GM19455 (cell line): ENCODE measurements at regions not wholly inside any gene's neighbourhood (a gene's known extent, or its start where the extent isn't known, plus 50 kb on each side); places are given as distances from the start of the nearest gene placed in this dataset.
A peak's percentile ranks its signal among the peaks of the same experiment; 100 is the strongest.

ENCODE experiments used
- ATAC-seq: cut with Tn5 transposase; IDR thresholded peaks from one replicate; pipeline ENCODE4 v1.9.1; 2021; ENCODE audit not compliant: unreplicated experiment

DNA sequence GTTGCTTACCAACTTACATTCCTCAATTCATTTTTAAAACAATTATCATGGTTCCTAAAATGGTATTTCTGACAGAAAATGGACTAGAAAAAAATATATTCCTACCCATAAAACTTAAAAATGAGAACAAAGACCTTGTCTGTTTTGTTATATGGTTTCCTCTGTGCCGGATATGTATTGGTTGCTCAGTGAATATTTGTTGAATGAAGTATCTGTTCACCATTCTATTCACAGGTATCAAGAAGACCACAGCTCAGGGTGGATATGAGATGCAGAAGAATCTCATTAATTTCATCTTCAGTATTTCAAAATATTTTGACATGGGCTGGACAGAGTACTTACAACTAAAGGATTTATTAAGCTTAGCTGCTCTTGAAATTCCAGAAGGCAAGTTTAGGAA lies 58.1 kb downstream of the TUSC7 start:
- ATAC-seq = no peak

DNA sequence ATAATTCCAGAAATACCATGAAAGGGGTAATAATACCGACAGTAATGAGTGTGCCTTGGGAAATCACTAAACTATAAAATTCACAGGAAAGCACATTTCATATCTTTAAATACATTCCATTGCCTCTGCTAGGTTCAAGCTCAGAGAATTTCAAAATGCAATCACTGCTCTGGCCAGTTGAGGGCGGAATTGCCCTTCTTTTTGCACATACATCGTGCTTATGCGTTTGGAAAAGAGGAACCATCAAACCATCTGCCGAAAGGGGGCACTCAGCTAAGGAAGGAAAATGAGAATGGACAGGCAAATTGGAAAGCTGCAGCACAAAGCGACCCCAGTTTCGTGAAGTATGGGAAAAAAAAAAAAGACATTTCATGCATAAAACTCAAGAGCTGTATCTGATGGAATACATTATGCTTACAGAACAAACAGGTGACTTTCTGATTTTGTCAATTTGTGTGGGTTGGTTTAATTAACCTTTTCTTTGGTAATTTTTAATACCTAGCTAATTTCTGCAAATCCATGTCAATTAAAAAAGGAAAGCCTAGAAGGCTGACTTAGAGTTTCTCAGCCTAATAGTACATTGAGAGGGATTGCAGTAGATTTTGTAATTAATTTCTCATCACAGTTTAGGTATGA lies 61.4 kb downstream of the TUSC7 start:
- peak; percentile 96 for ATAC-seq

DNA sequence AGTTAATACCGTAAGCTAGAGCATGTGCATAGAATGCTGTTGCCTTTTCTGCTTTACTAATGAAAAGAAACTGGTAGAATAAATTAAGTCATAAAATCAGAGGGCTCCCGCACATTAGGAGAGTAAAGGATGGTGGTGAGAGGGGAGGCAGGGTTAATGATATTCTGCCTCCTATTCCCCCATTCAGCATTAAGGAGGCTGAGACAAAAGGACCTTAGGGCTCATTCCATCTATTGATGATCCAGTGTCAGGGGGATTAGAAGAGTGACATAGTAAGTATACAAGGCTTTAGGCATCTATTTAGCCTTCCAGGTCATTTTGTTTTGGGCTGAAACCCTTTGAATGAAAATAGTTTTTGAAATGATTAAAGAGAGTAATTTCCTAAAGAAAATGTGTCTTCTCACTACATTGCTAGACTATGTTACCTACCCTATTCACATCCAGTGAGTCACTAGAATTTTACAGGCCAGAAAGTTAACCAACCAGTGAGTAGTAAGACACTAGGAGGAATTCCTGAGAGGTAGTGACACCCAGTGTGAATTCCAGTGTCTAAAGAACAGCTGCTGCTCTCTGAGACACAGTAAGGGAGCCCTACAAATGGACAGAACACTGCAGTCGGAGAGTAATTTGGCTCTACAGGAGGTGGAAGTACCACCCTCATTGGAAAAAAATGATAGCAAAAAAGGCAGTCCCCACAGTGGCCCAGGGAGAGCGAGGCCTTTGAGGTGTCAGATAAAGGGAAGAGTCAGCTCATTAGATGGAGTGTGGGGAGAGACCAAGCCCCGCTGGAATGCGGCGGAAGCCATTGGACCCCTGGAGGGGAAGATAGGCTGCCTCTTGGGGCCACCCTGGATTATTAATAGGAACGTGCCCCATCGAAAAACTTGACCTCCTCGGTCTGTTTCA lies 67.6 kb downstream of the TUSC7 start:
- ATAC-seq = no peak

DNA sequence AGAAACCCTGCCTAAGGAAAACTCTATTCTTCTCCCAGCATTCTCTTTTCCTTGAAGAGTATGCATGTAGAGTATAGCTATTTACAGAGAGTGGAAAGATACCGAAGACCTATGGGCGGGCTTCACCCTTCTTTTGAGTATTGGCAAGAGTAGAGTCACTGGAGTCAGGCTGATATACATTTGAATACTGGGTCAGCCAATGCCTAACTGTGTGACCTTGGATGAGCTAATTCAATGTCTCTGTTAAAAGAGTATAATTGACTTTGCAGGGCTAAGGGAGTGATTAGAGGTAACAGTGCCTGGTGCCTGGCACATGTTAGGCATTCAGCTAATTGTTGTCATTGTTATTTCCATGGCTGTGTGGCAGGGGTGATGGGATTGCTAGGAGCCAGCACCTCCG lies 75.6 kb downstream of the TUSC7 start:
- ATAC-seq = no peak

DNA sequence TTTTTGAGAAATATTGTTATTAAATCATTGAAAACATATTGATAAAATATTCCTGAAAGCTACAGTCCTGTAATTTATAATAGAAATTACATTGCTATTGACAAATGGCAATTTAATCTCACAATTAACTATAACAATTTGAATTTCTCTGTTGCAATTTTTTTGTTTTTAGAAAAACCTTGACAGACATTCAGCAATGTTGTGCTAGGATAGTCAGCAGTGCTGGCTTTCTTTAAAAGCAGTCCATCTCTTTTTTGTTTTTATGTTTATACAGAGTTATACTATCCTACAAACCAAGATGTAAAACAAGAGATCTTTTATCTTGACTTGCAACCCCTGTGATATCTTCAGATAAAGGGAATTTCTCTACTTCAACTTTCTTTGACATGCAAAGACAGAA lies 93.1 kb downstream of the TUSC7 start:
- ATAC-seq = no peak

DNA sequence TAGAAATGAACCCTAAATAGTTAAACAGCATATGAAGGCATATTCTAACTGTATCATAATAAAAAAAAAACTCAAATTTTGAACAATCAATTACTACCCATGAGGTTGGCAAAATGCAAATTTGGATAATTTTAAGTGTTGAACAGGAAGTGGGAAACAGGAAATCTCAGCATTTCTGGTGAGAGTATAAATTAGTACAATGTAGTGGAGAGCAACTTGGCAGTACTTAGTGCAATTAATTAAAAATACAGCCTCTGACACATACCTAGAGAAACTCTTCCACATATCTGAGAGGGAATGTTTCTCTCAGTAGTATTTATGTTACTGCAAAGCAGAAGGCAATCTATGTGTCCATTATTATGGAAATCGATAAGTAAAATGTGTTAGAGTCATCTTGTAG lies 96.8 kb downstream of the TUSC7 start:
- no peak for ATAC-seq

DNA sequence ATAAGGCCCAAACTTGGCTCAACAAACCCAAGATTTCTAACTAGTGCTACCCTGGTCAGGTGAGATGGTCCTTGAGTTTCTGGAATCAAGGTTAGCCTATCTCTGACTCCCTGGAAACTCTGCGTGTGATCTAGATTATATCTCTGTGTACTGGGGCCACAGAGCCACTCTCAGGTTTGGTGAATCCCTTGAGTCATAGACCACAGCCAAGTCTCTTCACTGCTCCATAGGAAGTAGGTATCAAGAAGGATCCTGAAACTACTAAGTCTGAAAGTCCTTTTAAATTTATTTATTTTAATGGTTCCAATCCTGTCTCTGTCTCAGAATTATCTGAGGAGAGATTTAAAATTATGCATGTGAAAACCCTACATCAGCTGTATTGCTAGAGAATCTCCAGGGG lies 99.1 kb downstream of the TUSC7 start:
- no peak for ATAC-seq

- no peak for ATAC-seq
Measured at GRCh38 chr3:116809208-116809607, 99.6 kb downstream of the TUSC7 start.

- ATAC-seq = no peak
Measured at GRCh38 chr3:116811754-116812153, 102.2 kb downstream of the TUSC7 start.

DNA sequence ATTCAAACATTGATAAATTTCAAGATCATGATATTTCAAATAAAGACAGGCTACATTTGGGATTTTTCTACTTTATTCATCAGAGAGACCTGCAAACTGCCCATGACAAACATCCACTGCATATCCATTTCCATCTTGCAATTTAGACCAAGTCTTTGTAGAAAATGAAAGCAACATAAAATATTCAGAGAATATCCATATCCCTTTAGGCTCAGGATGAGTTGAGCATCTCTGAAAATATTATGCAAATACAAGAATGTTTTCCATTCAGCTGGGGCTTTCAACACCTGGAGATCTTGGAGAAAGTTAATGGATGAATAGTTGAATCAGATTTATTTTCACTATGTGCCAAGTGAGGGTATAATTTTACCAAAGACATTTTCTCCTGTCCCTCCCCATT lies 103.4 kb downstream of the TUSC7 start:
- no peak for ATAC-seq

DNA sequence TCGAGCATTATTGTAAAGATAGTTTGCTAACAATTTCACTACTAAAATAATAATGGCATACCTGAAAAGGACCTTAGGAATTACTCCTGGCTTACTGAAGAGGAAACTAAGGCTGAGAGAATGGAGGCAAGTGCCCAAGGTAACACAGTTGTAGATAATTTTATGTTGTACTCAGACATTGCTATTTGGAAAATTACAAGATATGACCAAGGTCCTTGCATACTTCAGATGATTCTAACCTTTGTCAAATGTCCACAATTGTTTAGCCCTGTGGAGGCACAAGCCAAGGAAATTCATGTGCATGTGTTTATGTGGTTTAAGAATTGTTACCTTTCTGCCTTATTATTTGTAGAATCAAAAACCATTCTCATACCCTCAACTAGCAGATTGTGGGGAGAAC lies 105.7 kb downstream of the TUSC7 start:
- no peak for ATAC-seq

- no peak for ATAC-seq
Measured at GRCh38 chr3:116815831-116816588, 106.4 kb downstream of the TUSC7 start.

DNA sequence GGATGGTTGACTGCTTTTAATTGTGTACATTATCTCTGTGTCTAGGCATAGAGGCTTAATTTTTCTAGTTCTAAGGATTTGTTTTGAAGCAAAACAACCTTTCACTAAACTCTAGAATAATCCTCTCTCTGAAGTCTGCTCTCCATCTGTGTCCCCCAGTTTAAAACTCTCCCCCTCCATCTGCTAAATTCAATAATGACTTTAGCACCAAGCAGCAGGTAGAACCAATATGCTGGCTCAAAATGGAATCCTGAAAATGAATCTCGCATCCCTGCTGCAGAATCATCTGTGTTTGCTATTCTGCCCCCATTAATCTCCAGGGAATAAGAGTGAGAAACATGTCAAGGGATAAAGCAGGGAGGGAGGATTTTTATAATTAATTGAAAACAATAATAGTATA lies 111.8 kb downstream of the TUSC7 start:
- ATAC-seq = no peak

- no peak for ATAC-seq
Measured at GRCh38 chr3:116824208-116824607, 114.6 kb downstream of the TUSC7 start.

GRCh38 chr3:116833202-116833601 lies 123.6 kb downstream of the TUSC7 start:
- no peak for ATAC-seq

DNA sequence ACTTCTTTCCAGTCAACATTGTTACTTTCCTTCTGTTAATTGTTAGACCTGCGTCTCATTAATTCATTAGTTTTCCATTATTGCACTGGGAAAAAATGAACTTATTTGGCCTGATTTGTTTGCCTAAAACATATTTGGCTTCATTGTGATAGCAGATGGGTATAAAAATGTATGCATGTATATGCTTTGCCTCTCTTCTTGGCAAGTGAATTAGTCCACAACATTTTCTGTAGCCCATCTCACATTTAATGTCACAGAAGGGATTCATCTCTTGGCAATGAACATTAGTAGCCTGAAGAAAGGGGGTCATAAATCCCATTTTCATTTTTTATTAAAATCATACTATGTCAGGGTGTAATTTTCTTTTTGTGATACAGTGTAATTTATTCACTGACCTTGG lies 125.2 kb downstream of the TUSC7 start:
- no peak for ATAC-seq

DNA sequence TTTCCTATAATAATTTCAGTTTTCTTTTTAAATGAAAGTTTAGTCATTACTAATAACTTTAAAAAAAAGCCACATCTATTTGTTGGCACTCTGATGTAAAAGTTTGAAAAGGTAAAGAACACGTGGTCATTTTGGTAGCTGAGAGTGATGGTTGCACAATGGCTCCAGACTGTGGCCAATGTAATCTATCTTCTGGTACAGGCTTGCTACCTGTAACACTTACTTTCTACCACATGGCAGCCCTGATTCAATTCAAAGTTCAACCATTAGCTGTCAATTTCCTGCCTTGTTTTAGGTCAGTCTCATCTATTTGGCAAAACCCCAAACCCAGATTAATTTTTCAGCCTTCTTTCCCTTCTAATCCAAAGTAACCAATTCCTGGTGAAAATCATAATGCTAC lies 126.1 kb downstream of the TUSC7 start:
- ATAC-seq = no peak

DNA sequence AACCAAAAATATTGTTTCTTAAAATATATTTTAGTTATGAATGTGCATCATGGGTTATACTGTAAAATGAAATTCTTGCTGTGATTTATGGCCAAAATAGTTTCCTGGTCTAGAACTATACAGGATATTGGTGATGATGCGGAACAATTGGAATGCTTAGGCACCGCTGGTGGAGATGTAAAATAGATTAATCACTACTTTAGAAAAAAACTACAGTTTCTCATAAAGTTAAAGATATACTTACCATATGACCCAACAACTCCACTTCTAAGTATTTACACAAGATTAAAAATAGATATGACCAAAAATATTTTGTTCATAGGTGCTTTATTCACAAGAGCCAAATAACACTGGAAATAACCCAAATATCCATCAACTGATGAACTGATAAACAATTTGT lies 126.7 kb downstream of the TUSC7 start:
- no peak for ATAC-seq

DNA sequence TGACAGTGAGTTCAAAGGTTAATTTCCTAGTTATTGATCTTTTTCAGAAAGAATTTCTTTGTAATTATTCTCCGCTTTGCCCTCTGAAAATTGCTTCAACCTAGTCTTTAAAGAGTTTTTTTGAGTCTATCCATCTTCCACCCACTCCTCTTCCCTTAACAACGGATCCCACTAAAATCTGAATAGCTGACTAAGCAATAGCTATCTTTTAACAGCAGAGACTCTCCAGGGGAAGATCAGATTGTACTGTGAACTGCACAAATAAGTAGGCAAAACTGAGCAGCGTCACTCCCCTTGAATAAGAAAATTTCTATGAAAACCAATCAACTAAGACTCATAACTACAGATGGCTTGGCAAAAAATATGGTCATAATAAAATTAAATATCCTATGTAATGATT lies 127.9 kb downstream of the TUSC7 start:
- ATAC-seq = no peak

GRCh38 chr3:116841003-116841735 lies 131.6 kb downstream of the TUSC7 start:
- no peak for ATAC-seq

GRCh38 chr3:116842254-116842957 lies 132.8 kb downstream of the TUSC7 start:
- ATAC-seq = no peak
